ENCODE measurements at regions not wholly inside any gene's neighbourhood (a gene's known extent, or its start where the extent isn't known, plus 50 kb on each side); places are given as distances from the start of the nearest gene placed in this dataset.
"Not testable (repeated sequence)": the region's sequence is repeated elsewhere in the genome, so short reads cannot be mapped to it uniquely, and the experiment has no call there.

DNA sequence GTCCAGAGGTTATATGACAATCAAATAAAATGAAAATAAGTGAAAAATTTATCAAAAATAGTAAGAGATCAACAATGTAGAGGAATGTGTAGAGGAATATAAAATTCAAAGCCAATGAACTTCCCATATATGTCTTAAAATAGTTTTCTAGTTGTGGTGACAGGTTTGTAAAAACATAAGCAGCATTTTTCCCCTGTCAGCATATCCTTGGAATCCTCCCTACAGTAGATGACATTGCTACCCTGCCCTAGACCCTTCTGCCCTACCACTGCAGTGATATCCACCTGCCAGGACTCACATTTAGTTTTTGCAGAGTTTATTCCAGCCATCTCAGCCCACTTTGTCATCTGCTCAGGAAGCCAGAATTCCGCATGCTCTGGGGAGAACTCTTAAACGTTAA lies 842.0 kb downstream of the RPS29 start:
- CTCF ChIA-PET = no interaction called here
- Mint-ChIP-seq H3K4me3 (no peak overlapping the region), H3K27me3 (no peaks in the 10 kb centered on the region), H3K36me3 (ENCODE audit: low read depth) (no peaks in the 10 kb centered on the region), H3K4me1 (no peaks in the 10 kb centered on the region), H3K9me3 (peaks cover 6% of the 10 kb centered on the region), H3K27ac (no peak overlapping the region)
- POLR2A ChIA-PET = no interaction called here
- DNase-seq = no peak

DNA sequence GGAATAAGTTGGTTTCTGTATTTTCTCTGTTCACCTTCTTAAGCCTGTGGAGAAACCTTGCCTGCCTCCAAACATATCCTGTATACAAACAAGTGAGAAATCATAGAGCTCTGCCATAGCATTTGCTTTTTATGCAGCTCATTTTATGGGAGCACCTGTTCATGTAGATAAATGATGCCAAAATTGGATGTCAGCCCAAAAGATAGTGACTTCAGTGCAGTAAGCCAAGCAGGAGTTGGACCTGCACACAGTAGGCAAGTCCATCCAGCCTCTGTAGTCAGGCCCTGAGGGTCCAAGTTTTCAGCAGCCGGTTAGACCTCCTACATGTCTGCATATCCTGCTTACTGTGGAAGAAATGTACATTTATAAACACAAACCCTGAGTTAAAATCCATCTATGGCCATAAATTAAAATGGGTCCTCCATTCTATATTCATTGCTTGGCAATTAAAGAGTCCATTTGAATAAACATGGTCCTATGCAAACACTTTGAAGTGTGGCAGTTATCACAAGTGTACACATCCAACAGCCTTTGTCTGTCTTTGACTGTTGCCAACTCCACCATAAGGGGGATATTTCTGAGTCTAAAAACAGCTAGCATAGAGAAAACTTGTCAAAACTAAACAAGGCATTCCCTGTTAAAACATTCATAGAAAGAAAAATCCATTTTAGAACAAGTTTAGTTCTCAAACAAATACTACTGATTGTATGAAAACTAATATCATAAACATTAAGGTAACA lies 847.8 kb downstream of the RPS29 start:
- ChIA-PET CTCF (no interaction called here), POLR2A (no interaction called here)
- DNase-seq = no peak
- peaks cover 5% of the 10 kb centered on the region for H3K9me3 Mint-ChIP-seq
- no peak overlapping the region for H3K27ac Mint-ChIP-seq
- no peak overlapping the region for H3K4me3 Mint-ChIP-seq
- H3K36me3 Mint-ChIP-seq (ENCODE audit: low read depth) = no peaks in the 10 kb centered on the region
- no peaks in the 10 kb centered on the region for H3K27me3 Mint-ChIP-seq
- H3K4me1 Mint-ChIP-seq = no peaks in the 10 kb centered on the region

DNA sequence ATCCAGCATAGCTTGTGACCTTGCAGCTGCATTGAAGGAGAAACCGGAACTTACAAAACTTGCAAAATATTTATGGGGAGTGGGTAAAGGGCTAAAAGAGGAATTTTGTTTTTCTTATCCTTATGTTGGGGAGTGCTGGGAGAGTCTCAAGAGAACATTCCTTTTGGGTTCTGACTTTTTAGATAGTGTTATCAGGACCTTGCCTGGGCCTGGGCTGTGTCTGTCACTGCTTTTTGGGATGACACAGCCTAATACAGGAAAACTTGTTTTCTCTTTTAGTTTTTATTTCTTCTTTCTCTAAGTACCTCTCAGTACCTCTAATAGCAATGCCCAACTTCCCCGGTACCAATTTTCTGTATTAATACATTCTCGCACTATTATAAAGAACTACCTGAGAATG lies 850.6 kb downstream of the RPS29 start:
- POLR2A ChIA-PET = no interaction called here
- Mint-ChIP-seq H3K9me3 (peaks cover 5% of the 10 kb centered on the region), H3K27me3 (no peaks in the 10 kb centered on the region), H3K4me1 (no peaks in the 10 kb centered on the region), H3K4me3 (no peak overlapping the region), H3K27ac (no peak overlapping the region), H3K36me3 (ENCODE audit: low read depth) (no peaks in the 10 kb centered on the region)
- CTCF ChIA-PET = no interaction called here
- DNase-seq = no peak

DNA sequence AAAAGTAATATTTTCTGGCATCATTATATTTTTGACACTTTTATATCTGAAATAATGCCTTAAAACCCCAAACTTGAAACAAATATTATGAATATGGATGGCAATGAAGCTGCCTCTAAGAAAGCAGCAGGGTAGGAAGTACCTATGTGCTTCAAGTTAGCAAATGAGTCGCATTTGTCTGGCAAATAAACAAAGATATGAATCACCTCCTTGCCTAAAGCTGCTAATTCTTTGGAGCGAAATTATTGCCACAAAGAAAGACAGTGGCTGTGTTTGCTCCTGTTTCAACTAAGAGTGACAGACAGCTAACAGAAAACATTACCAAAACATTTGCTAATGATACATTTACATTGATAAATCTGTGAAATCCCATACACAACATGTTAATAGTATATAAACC lies 854.9 kb downstream of the RPS29 start:
- Mint-ChIP-seq H3K4me1 (no peaks in the 10 kb centered on the region), H3K9me3 (peaks cover 5% of the 10 kb centered on the region), H3K4me3 (no peak overlapping the region), H3K27me3 (no peaks in the 10 kb centered on the region), H3K36me3 (ENCODE audit: low read depth) (no peaks in the 10 kb centered on the region), H3K27ac (no peak overlapping the region)
- CTCF ChIA-PET = no interaction called here
- POLR2A ChIA-PET = no interaction called here
- DNase-seq = no peak

DNA sequence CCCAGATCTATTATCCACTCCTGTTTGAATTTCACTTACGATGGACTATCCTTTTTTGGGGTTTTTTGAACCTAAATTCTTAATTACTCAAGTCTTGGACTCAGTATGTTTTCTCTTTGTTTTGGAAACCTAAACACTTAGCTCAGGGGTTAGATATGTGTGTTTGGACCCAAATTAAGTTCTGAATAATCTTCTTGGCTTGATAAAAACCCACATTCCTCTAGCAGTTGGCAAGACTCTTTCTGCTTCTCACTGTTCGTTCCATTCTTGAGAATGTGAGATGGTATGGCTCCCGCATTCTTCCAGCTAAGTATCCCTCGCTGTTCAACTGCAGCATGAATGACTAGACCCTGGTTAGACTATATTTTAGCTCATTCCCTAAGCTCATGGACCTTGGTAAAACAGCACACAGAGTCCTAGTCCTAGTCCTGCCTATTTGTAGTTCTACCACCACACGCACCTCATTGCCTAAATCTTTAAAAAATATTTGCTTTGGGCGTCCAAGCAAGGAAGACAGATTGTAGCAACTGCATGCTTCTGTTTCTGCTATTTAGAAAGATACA lies 860.0 kb downstream of the RPS29 start:
- DNase-seq = no peak
- ChIA-PET POLR2A (no interaction called here), CTCF (no interaction called here)

DNA sequence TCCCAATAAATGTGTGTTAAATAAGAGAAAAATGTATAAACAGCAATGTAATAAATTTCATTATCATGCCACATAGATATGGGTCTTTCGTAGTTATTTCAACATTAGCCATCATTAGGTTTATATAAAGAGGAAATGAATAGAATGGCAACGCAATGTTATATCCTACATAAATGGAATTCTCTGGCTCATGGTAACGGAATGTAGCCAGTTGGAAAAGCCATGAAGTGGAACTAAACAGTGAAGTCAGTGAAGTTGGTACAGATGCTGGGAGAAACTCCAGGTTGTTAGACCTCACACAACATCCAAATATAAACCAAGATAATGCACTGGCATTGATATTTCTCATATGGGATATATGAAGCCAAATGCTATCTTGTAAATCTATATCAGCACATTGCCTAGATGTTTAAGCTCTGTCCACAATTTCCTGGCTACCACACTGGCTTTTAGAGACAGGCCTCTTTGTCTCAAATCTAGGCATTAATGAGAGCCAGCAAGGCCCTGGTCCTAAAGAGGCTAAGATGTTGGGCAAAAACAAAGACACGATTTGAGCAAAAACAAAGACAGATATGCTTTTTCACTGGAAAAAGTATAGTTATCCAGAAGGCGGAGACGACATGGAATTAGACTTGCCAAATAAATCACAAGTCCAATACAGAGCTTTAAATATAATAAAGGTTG lies 861.0 kb downstream of the RPS29 start:
- no peak for DNase-seq
- ChIA-PET POLR2A (no interaction called here), CTCF (no interaction called here)
- Mint-ChIP-seq H3K4me1 (no peaks in the 10 kb centered on the region), H3K4me3 (no peak overlapping the region), H3K36me3 (ENCODE audit: low read depth) (no peaks in the 10 kb centered on the region), H3K27me3 (no peaks in the 10 kb centered on the region), H3K9me3 (no peaks in the 10 kb centered on the region), H3K27ac (no peak overlapping the region)

More for the DNA sequence above, 860.0 kb downstream of the RPS29 start:
- Mint-ChIP-seq H3K9me3 (no peaks in the 10 kb centered on the region), H3K27ac (no peak overlapping the region), H3K4me3 (no peak overlapping the region), H3K27me3 (no peaks in the 10 kb centered on the region), H3K36me3 (ENCODE audit: low read depth) (no peaks in the 10 kb centered on the region), H3K4me1 (no peaks in the 10 kb centered on the region)

DNA sequence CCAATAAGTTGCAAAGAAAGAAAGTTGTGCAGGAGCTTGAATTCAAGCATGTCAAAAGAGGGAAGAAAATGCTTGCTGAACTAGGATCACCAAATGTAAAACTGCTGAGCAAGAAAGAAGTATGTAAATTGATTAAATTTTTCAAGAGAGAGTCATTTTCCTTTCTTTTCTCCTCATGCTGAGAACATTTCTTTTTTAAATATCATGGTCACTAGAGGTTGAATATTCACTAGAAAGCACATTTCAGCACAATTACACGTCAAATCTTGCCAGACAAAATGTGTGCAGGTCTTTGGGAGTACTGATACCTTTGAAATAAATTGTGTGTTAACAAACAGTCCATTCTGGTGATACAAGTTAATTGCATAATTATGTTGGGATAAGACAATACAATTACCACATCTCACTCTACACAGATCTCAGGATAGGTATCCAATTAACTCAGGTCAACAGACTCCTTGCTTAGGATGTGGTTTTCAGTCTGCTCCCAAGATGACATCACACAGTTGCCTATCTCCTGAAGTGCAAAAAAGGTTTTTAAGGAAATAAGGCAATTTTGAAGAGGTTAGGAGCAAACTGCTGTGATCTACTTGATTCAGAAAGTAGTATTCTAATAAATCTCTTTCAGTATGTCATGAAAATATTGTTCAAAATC lies 862.2 kb downstream of the RPS29 start:
- CTCF ChIA-PET = no interaction called here
- Mint-ChIP-seq H3K36me3 (ENCODE audit: low read depth) (no peaks in the 10 kb centered on the region), H3K9me3 (peaks cover 4% of the 10 kb centered on the region), H3K27ac (no peak overlapping the region), H3K4me1 (no peaks in the 10 kb centered on the region), H3K4me3 (no peak overlapping the region), H3K27me3 (no peaks in the 10 kb centered on the region)
- POLR2A ChIA-PET = no interaction called here
- DNase-seq = no peak

DNA sequence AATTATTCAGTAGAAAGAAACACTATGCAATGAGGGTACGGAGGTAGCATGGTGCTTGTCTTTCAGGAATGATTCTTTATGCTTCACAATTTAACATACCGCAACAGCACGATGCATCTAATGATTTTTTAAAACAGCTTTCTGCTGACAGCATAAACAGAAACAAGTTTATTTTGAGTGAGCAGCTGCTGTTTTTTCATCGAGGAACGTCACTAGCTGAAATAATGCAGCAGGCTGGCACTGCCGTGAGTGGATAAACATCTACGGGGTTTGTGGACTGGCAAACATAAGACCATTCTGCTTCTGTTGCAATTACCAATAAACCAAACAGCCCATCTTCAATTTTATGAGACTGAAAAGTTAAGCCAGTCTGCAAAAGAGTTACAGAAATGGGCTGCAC lies 871.8 kb downstream of the RPS29 start:
- H3K36me3 Mint-ChIP-seq (ENCODE audit: low read depth) = no peaks in the 10 kb centered on the region
- H3K4me1 Mint-ChIP-seq = no peaks in the 10 kb centered on the region
- peaks cover under 1% of the 10 kb centered on the region for H3K9me3 Mint-ChIP-seq
- no peak overlapping the region for H3K4me3 Mint-ChIP-seq
- H3K27me3 Mint-ChIP-seq = no peaks in the 10 kb centered on the region
- ChIA-PET CTCF (no interaction called here), POLR2A (no interaction called here)
- H3K27ac Mint-ChIP-seq = no peak overlapping the region
- no peak for DNase-seq

DNA sequence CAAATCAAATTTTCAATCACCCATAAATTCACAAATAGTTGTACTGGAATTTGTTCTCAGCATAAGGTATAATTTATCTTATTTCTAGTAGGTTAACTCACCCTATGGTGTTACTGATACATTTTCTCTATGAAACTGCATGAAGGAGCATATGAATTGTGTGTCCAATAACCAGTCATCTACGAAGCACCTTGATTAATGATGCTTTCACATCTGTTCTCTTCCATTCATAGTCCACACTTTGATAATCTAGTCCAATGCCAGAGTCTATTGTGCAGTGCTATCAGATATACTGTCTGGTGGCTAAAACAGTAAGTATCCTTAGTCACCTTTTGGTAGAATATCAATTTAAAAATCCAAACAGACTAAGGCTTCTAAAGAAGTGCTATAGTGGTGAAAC lies 876.0 kb downstream of the RPS29 start:
- H3K27me3 Mint-ChIP-seq = no peaks in the 10 kb centered on the region
- POLR2A ChIA-PET = no interaction called here
- CTCF ChIA-PET = no interaction called here

DNA sequence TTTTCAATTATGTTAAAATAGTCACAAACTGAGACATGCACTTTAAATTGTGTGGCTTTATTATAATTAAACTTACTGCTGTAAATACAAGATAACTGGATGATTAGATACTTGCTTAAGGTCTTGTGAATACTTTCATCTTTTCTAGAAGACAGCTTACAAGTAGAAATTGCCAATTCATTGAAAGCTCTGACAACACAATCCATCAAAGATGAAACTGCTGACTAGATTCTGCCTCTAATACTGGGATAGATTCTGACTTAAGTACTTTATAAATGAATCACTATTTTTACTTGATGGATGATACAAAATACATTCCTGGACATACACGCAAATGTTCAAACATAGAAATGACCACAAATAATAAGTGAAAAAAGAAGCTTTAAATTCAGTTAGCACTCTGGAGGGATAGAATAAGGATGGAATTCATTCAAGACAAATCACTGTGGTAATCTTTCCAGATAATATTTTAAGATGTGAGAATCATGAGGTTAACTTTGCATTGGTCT lies 876.8 kb downstream of the RPS29 start:
- no peak for DNase-seq
- H3K4me3 Mint-ChIP-seq = no peak overlapping the region
- no peak overlapping the region for H3K27ac Mint-ChIP-seq
- no peaks in the 10 kb centered on the region for H3K27me3 Mint-ChIP-seq
- H3K36me3 Mint-ChIP-seq (ENCODE audit: low read depth) = no peaks in the 10 kb centered on the region
- no peaks in the 10 kb centered on the region for H3K9me3 Mint-ChIP-seq
- POLR2A ChIA-PET = no interaction called here
- CTCF ChIA-PET = no interaction called here
- H3K4me1 Mint-ChIP-seq = no peaks in the 10 kb centered on the region

More for the DNA sequence above, 876.0 kb downstream of the RPS29 start:
- Mint-ChIP-seq H3K4me3 (no peak overlapping the region), H3K27ac (no peak overlapping the region), H3K9me3 (no peaks in the 10 kb centered on the region), H3K36me3 (ENCODE audit: low read depth) (no peaks in the 10 kb centered on the region), H3K4me1 (no peaks in the 10 kb centered on the region)
- no peak for DNase-seq

DNA sequence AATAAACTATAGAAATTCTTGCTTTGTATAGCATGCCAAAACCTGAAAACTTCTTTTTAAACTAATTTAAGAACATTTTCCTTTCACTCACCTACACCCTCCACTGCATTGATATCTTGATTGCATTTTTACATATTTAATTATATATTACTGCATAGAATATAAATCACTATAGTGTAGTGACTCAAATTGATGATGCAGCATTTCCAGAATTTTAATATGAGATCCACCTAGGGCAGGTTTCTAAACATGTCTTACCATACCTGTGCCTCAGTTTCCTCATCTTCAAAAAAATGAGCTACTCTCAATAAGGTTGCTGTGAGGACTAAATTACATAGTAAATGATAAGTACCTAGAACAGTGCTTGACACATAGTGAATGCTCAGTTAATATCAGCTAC lies 881.5 kb downstream of the RPS29 start:
- ChIA-PET POLR2A (no interaction called here), CTCF (no interaction called here)
- Mint-ChIP-seq H3K9me3 (peaks cover 5% of the 10 kb centered on the region), H3K4me3 (no peak overlapping the region), H3K36me3 (ENCODE audit: low read depth) (no peaks in the 10 kb centered on the region), H3K27me3 (no peaks in the 10 kb centered on the region), H3K27ac (no peak overlapping the region), H3K4me1 (no peaks in the 10 kb centered on the region)
- DNase-seq = no peak

DNA sequence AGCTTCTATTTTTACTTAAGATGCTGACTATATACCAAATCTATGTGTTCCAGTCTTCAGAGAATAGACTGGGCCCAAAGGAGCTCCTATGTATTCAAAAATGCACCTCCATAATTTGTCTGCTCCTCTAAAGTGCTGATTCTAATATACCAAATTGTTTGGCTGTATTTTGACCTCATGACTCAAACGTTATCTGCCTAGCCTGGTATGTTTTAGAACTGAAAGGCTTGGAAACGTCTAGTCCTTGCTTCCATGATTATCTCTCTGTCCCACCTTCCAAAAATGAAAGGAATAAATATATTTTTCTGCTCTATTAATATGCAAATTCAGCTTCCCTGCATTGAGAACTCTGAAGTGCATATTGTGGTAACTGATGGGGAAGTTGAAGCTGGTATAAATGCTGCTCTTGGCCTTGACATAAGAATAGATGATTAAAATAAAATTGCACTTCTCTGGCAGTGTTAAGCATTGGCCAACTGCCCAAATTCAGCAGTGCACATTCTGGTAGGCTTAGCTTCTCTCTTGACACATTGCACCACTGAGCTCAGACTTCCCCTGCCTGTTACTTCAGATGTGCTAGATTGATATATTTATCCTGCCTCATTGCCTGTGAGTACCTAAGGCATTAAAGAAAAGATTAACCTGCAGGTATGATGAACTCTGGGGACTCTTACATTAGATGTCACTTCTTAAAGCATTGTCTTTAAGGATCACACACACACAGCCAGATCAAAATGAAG lies 882.3 kb downstream of the RPS29 start:
- POLR2A ChIA-PET = no interaction called here
- DNase-seq = no peak
- H3K9me3 Mint-ChIP-seq = peaks cover 11% of the 10 kb centered on the region
- H3K27me3 Mint-ChIP-seq = no peaks in the 10 kb centered on the region
- H3K36me3 Mint-ChIP-seq (ENCODE audit: low read depth) = no peaks in the 10 kb centered on the region
- no peak overlapping the region for H3K4me3 Mint-ChIP-seq
- no peak overlapping the region for H3K27ac Mint-ChIP-seq
- H3K4me1 Mint-ChIP-seq = no peaks in the 10 kb centered on the region
- CTCF ChIA-PET = no interaction called here

DNA sequence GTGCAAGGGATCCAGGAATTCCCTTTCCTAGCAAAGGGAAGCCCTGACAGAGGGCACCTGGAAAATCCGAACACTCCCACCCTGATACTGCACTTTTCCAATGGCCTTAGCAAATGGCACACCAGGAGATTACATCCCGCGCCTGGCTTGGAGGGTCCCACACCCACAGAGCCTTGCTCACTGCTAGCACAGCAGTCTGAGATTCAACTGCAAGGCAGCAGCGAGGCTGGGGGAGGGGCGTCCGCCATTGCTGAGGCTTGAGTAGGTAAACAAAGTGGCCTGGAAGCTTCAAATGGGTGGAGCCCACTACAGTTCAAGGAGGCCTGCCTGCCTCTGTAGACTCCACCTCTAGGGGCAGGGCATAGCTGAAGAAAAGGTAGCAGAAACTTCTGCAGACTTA lies 888.8 kb downstream of the RPS29 start:
- POLR2A ChIA-PET; H3K27me3 Mint-ChIP-seq; H3K27ac Mint-ChIP-seq; DNase-seq; H3K4me3 Mint-ChIP-seq; H3K36me3 Mint-ChIP-seq (ENCODE audit: low read depth); CTCF ChIA-PET; H3K4me1 Mint-ChIP-seq: not testable (repeated sequence)
- H3K9me3 Mint-ChIP-seq = peaks cover 23% of the 10 kb centered on the region
